Stimulated activated CD4-positive, alpha-beta T cell treated with anti-CD3 and anti-CD28 coated beads, Interleukin-4, amount 100 ng/mL, for 4 hours (primary cell): ENCODE measurements at regions not wholly inside any gene's neighbourhood (a gene's known extent, or its start where the extent isn't known, plus 50 kb on each side); places are given as distances from the start of the nearest gene placed in this dataset.

ENCODE experiments used
- DNase-seq, 2 experiments: peaks; one replicate each; pipeline ENCODE4 v3.0.0-alpha.2; 2020

DNA sequence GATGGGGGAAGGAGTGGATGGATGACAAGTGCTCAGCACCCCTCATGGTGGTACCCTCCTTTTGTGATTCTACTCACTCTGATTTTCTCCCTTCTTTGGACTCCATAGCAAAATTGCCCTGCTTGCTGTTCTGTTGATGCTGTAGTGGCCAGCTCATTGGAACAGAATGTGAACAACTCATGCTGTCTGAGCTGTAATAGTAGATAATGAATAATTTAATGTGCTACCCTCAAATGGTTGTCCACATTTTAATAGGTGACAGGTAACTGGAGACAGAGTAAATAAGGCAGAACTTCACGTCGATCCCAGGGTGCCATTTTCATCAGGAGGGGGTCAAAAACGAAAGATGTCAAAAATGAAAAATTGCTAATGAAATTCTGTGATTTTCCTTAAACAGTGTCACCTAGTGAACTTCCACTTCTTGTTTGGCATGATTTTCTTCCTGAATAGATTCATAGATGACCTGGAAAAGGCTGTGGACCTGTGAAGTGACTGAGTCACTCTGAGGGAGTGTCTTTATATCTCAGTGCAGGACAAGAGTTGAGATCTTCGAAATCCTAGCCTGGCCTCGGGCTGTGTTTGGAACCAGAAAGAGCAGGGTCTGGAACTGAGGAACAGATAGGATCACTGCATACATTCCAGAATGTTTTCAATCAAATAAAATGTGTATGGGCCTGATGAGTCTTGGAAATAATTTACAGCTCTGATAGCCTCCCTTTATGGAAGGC is 270.2 kb downstream of the PSAT1 start:
- DNase-seq: no peak

DNA sequence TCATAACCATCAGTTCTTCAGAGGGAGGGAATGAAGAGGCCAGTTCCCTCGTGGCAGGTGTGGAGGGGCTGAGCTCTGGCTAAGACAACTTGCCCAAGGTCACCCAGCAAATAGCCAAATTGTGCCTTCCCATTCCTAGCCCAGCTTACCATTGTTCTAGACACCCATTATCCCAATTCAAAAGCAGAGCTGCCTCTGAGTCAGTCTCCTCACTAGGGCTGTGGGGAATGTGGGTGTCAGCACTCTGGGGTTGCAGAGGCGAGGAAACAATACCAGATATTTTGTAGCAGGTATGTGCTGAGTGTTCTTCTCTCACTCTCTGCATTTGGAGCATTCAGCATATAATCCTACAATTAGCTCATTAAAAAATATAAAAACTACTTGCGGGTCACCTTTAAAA is 270.8 kb downstream of the PSAT1 start:
- no peak for DNase-seq

DNA sequence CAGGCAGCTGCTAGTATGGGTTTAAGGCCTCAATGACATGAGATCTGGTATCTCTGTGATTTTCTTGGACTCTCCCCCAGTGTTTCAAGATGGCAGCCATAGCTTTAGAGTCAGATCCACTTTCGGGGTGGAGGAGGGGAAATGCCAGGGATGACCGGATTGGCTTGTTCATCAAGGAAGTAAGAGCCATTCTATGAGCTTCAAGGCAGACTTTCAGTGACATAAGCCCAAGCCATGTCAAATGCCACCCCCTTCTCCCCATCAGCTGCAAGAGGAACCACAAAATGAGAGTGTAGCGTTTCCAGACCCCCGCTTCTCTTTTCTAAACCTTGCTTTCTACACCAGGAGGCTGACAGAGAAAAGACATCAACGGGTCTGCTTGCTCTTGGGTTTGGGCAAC is 271.8 kb downstream of the PSAT1 start:
- no peak for DNase-seq

DNA sequence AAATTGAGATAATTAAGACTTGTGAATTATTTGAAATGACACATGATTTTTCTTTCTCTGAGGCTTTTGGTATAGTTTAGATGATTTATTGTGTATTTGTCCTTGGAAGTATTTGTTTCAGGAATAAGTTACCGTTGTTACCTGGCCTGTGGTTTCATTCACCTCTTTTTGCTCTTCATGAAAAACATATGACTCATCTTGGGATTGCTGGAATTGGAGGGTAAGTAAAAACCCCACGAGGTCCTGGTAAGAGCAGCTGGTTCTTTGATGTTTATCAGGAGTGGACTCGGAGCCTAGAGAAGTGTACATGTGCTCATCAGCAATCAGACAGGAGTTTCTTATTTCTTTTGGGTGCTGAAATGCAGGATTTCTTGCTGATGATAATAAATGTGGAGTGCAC is 275.3 kb downstream of the PSAT1 start:
- DNase-seq: no peak

DNA sequence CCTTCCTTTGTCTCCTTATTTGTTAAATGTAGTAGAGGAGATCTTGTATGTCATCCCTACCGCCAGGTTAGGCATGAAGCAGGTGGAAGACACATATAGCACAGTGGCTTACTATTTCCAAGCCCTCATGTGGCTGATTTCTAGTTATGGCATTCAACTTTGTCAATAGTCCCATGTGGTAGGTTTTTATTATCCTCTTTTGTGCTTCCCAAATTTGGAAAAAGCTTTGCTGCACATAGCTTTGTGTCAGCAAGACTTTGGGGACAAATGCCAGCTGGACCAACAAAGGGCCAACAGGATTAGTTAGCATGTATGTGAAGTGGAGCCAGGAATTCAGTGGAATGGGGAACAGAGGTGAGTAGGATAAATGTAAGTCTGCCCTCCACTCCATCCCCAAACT is 276.3 kb downstream of the PSAT1 start:
- DNase-seq: no peak

GRCh38 chr9:78573669-78574068 is 276.7 kb downstream of the PSAT1 start:
- DNase-seq: no peak

DNA sequence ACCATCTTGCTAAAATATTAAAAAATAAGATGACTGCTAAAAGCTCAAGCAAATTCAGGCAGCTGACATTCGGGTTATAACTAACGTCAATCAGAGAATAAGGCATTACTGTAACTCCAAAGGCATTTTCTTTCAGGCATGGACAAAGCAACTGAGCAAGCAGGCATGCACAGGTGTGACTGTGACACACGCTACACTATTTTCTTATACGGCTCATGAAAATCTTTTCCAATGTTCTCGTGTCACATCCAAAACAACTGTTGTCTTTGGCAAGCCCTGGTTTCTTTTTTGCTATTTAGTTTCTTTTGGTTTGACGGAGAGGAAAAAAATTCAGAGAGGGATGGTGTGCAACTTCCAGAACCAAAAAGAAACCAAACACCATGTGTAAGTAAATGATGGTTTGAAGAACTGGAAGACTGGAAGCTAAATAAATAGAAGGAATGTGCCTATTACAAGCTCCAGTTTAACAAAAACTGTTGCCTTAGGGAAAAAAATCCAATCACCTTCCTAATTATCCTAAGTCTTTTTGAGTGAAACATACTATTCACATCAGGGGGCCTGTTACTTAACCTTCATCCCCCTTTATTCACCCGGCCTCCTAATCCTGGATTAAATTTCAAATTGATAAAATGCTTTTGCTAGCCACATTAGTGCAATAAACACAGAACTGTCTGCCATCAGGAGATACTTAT is 277.6 kb downstream of the PSAT1 start:
- no peak for DNase-seq

GRCh38 chr9:78575081-78575480 is 278.2 kb downstream of the PSAT1 start:
- no peak for DNase-seq

DNA sequence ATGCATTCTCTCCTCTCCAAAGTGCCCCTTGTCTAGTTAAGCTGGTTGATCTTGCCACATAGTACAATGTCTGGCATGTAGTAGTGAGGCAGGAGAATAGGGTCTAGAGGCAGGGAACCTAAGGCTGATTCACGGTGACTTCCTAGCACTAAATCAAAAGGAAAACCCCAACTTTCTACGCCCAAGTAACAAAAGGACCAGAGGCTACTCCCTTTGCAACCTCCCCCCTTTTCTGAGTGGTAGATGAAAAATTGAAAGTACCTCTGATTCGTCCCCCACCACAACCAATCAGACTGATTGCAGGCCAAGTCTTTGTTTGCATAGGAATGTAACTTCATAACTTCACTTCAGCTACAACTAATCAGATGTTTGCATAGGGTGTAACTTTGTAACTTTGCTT is 278.8 kb downstream of the PSAT1 start:
- DNase-seq: no peak

GRCh38 chr9:78577156-78577906 is 280.4 kb downstream of the PSAT1 start:
- no peak for DNase-seq

- DNase-seq: no peak
Observed at GRCh38 chr9:78578072-78578471, 281.1 kb downstream of the PSAT1 start.

DNA sequence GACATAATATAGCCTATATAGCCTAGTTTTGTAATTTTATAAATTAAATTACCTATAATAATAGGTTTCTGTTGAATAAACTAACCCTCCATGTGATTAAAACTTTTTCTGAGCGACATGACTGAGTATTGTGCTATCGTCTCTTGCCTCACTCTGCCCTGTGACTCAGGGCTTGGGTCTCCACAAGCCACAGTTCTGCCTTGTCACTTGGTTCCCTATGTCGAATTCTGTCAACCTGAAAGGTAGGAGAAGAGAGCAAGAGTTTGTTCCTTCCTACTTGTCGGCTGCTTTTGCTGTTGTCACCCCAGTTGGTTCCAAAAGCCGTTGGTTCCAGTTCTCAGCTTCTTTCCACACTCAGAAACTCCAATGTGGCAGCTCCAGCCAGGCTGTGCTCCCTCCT is 285.9 kb downstream of the PSAT1 start:
- DNase-seq: no peak

DNA sequence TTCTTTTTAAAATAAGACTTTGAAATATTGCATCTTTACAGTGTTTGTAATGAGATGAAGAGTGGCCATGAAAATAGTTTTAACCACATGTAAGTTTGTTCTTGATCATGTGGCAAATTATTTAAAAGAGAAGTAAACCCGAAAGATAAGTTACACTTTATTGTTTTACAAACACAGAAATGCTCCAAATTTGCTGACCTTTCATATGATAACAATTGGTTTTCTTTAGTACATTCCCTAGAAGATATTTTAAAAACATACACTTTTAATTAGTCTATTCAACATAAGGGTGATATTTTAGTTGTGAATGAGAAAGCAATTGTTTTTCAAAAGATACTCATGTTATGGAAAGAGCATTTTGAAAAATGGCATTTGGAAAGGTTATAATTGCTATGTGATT is 287.7 kb downstream of the PSAT1 start:
- no peak for DNase-seq

DNA sequence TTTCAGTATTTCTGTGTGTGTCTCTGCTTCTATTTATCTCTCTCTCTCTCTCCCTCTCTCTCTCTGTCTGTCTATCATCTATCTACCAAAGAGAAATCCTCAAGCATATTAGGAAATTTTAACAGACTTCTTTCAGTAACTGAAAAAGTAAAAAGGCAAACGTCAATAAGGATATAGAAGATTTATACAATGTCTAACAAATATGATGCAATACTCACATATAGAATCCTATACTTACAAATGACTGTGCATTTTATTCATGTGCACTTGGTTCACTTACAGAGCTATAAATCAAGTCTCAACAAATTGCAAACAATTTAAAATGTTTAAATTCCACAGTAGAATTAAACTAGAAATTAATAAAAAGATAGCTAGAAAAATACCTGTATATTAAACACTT is 289.0 kb downstream of the PSAT1 start:
- no peak for DNase-seq

DNA sequence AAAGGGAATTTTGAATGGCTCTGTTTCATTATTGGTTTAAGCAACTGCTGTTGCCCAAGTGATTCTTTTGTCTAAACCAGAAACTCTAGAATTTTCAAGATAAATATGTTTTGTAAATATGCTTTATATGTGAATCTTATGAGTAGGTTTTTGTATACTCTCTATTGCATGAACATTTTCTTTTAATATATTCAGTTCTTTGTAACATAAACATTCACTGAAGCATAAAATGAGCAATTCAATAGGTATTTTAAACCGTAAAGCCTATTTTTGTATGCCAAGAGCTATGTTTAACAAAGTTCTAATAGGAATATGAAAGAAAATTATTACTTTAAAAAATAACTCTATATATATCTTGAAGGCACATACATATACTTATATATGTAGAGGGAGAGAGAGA is 293.1 kb downstream of the PSAT1 start:
- no peak for DNase-seq

- no peak for DNase-seq
Observed at GRCh38 chr9:78592811-78593210, 295.9 kb downstream of the PSAT1 start.

- DNase-seq: no peak
Observed at GRCh38 chr9:78595200-78595945, 298.4 kb downstream of the PSAT1 start.

- no peak for DNase-seq
Observed at GRCh38 chr9:78596346-78596745, 299.4 kb downstream of the PSAT1 start.

GRCh38 chr9:78598120-78598519 is 301.2 kb downstream of the PSAT1 start:
- no peak for DNase-seq

GRCh38 chr9:78599926-78600325 is 303.0 kb downstream of the PSAT1 start:
- DNase-seq: no peak

- no peak for DNase-seq
Observed at GRCh38 chr9:78601957-78602565, 305.1 kb downstream of the PSAT1 start.

- no peak for DNase-seq
Observed at GRCh38 chr9:78605041-78606000, 308.4 kb downstream of the PSAT1 start.
